H54 (cell line): ENCODE measurements at regions not wholly inside any gene's neighbourhood (a gene's known extent, or its start where the extent isn't known, plus 50 kb on each side); places are given as distances from the start of the nearest gene placed in this dataset.

Source experiments
- DNase-seq: peaks from one replicate; pipeline ENCODE4 v3.0.0; 2011; ENCODE audit warnings: low spot score, mixed read lengths; ENCODE audit not compliant: insufficient read length
- FAIRE-seq: peaks from 3 replicates; lab custom pipeline; 2011; peaks lifted over from hg19 to GRCh38; lab: Jason Lieb, UNC
- POLR2A ChIP-seq: IDR thresholded peaks from 2 replicates; pipeline ENCODE4 v1.6.1; 2011; ENCODE audit warnings: low read depth, mild to moderate bottlenecking, low read length

- DNase-seq, result no peak
- TF ChIP-seq POLR2A, result no peak
- FAIRE-seq, result no peak
Measured at GRCh38 chr10:130652964-130653578, 516.9 kb downstream of the GLRX3 start.

GRCh38 chr10:130654726-130655125 lies 518.5 kb downstream of the GLRX3 start:
- FAIRE-seq, result no peak
- no peak for DNase-seq
- no peak for TF ChIP-seq POLR2A

DNA sequence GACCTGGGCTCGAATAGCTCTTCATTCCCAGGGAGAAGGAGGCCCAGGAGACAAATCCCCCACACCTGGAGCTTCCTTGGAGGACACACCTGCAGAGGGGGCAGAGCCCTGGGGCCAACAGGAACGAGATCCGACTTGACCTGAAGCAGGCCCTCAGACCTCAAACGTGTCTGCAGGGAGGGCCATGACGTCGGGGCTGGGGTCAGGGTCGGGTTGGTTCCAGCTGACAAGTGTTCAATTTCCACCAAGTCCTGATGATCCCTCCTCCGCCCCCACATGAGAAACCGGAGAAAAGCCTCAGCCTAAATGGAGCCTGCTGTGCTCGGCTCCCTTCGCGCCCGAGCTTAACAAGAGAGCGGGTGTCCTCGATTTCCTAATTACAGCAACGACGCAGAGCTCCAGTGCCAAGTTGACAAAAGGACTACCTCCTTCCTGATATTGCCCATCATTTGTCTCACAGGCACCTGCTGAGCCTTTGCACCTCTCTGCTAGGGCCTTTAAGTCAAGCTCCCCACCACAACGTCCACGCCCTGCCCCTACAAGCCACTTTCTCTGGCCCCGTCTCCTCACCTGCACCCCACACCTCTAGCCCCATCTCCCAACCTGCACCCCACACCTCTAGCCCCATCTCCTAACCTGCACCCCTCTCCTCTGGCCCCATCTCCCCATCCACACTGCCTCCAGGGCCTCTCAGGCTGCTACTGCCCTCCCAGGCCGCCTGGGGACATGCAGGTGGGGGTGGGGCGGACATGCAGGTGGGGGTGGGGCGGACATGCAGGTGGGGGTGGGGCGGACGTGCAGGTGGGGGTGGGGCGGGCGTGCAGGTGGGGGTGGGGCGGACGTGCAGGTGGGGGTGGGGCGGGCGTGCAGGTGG lies 519.4 kb downstream of the GLRX3 start:
- no peak for FAIRE-seq
- no peak for DNase-seq
- TF ChIP-seq POLR2A, result no peak

DNA sequence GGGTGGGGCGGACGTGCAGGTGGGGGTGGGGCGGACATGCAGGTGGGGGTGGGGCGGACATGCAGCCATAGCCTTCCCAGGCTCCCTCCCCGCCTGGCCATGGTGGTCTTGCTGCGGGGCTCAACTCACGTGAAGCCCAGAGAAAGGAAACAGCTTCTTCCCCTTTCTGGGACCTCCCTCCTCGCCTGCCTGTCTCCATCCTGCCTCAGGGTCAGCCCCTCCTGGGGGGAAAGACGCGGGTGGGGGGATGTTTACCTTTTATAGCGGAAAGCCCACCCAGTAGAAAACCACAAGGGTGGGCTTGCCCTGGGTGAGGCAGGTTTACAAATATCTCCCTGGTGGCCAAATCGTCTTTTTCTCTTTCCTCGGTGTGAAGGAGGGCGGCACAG lies 520.0 kb downstream of the GLRX3 start:
- no peak for TF ChIP-seq POLR2A
- FAIRE-seq (no peak), DNase-seq (no peak)

DNA sequence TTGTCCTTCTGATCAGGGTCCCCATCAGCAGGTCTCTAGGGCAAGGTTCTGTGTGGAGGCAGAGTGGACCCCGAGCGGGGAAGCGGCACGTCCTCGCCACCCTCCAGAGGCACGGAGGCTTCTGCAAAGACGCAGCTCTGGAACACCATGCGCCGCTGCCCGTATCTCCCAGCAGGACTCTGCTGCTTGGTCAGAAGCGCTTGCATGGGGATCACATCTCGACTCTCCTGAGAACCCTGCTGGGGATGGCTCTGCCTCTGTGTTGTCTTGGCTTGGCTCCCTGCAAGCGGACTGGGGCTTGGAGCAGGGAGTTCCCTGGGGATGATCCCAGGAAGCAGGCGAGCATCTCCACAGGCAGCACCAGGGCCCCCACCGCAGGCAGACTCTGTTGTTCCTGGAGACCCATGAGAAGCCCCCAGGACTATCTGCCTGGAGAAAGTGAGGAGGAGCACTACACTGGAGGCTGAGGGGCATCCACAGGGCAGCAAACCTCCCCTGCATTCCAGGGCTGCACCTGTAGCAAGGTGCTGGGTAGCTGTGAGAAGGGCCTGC lies 520.5 kb downstream of the GLRX3 start:
- DNase-seq (no peak), FAIRE-seq (no peak)
- no peak for TF ChIP-seq POLR2A

DNA sequence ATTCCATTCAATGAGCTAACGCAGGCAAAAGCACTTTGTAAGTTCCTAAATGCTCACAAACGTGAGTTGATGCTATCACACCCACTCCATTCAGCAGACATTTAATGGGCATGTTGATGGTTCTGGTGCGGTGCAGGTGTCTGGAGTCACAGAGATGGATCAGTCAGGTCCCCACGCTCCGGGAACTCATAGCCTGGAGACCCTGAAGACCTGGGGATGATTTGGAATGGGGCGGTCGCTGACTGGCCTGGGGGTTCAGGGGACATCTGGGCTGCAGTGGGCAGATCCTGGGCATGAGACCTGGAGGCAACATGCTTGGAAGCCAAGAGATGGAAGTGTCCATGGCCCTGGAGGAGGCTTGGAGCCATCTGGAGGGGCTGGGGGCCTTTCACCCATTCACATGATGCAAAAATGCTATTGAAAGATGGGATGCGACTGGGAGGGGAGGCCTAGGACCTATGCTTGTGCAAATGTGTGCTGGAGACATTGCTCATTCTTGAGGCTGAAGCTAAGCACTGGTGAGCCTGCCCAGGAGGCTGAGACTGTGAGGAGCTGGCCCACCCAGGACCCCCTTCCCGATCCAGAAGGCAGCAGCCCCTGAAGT lies 522.6 kb downstream of the GLRX3 start:
- FAIRE-seq, result no peak
- TF ChIP-seq POLR2A, result no peak
- no peak for DNase-seq

- FAIRE-seq, result no peak
- no peak for DNase-seq
- TF ChIP-seq POLR2A, result no peak
Measured at GRCh38 chr10:130659528-130659927, 523.3 kb downstream of the GLRX3 start.

- DNase-seq (no peak), FAIRE-seq (no peak)
- no peak for TF ChIP-seq POLR2A
Measured at GRCh38 chr10:130660266-130660665, 524.1 kb downstream of the GLRX3 start.

DNA sequence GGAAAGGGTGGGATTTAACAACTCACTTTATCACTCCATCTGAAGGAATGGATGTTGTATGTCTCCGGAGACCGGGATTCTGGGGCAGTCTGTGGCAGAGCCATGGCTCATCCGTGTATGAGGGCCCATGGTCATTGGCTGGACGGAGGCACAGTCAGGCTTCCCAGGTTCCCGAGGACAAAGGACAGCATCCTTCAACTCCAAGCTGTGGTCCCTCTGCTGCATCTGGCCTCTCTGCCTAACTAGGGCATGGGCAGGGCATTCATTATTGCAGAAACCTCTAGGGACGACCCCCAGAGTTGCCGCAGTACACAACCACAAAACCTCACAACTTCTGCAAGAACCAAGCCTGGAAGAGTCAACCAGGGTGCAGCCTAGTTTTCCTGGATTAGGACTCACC lies 525.2 kb downstream of the GLRX3 start:
- DNase-seq (no peak), FAIRE-seq (no peak)
- no peak for TF ChIP-seq POLR2A

DNA sequence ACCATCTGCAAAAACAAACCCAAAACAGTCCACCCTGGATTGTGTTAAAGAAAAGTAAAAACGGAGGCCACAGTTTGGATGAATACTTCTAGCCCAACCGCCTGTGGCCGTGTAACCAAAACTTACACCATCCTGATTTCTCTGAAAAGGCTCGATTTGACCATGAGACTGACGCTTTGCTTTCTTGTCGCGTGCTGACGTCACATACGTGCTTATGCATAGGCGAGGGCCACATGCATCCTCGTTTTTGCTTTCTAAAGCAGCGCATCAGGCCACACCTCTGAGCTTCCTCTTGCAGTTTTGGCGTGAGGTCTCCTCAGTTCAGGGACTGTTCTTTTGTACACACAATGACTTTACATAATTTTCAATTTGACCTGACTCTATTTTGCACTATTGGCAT lies 526.6 kb downstream of the GLRX3 start:
- DNase-seq (no peak), FAIRE-seq (no peak)
- no peak for TF ChIP-seq POLR2A

DNA sequence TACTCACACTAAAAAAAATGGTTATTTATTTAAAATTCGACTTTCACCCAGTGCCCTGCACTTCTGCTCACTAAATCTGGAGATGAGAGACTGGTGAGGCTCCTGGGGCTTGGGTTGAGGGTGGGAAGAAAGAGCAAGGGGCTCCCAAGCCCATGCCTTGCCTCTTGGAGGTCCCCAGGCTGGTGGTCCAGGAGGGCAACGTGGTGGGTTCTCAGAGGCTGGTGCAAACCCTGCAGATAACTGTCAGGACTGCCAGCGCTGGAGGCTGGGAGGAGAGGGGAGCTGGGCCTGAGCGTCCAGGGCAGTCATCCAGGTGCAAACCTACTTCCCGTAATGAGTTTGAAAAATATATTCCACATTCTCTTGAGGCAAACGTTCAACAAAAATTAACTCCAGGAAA lies 528.3 kb downstream of the GLRX3 start:
- DNase-seq (no peak), FAIRE-seq (no peak)
- no peak for TF ChIP-seq POLR2A

DNA sequence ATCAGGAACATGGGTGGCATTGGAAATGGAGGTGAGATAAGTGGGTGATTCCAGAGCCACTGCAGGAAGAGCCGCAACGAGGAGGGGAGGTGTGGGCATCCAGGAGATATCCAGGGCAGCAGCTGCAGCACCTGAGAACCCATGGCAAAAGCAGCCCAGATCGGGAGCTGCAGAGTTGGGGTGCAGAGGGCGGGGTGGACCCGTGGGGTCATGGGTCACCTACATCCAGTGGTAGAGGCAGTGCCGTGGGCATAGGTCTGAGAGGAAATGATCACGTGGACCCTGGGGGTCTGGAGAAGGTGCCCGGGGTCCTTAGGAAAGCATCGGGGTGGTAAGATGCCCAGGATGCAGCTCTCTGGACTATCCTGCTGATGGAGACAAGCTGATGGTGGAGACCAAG lies 530.0 kb downstream of the GLRX3 start:
- no peak for TF ChIP-seq POLR2A
- no peak for DNase-seq
- FAIRE-seq, result no peak

DNA sequence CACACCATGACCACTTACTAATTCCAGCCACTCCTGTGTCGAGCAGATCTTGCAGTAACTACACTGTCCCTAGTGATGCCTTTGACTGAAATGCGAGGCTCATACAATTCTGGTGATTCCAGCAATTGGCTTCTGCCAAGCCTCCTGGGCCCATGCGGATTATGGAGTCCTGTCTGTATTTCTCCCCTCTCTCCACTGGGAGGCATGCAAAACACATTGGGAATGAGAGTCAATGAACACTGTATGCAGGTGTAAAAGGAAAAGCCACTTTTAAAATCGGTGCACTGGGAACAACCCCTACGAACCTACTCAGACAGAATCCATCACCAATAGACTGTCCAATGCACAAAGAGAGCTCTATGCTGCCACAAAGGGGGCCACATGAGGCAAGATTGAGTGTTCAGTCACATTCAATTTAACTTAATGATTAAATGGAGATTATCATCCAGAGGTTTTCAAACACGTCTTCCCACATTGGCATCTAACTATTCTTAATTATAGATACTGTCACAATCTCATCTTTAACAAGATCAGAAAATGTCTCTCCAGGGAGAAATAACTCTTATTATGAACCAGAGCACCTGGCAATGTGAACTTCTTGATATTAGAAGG lies 550.6 kb downstream of the GLRX3 start:
- DNase-seq, result no peak
- no peak for FAIRE-seq
- no peak for TF ChIP-seq POLR2A

- FAIRE-seq, result no peak
- DNase-seq, result no peak
- no peak for TF ChIP-seq POLR2A
Measured at GRCh38 chr10:130687566-130687965, 551.4 kb downstream of the GLRX3 start.
